H1 (cell line): ENCODE measurements at regions not wholly inside any gene's neighbourhood (a gene's known extent, or its start where the extent isn't known, plus 50 kb on each side); places are given as distances from the start of the nearest gene placed in this dataset.

ENCODE experiments used
- BACH1 ChIP-seq: IDR thresholded peaks from 2 replicates; pipeline ENCODE4 v1.6.1; 2012; ENCODE audit warnings: low read length, improper control_type of control experiment
- CTCF ChIP-seq, 3 experiments: IDR thresholded peaks; 1 replicate in 2 of 3; 2 replicates in 1 of 3; pipeline versions ENCODE4 v1.5.1 to v1.6.1; 2011; ENCODE audit warnings: low read length in 3 of 3, mild to moderate bottlenecking in 3 of 3, inconsistent platforms in 2 of 3, low read depth in 1 of 3, moderate library complexity in 1 of 3; ENCODE audit not compliant: insufficient read depth in 1 of 3; ENCODE audit errors: control extremely low read depth in 1 of 3
- EZH2 ChIP-seq: fragments of 200-600 bp; sonication (generic); IDR thresholded peaks from 2 replicates; pipeline ENCODE4 v1.7.1; 2012; ENCODE audit warnings: low read depth, mild to moderate bottlenecking, moderate library complexity, low read length, inconsistent platforms; ENCODE audit not compliant: severe bottlenecking
- MAFK ChIP-seq: IDR thresholded peaks from 2 replicates; pipeline ENCODE4 v1.6.1; 2012; ENCODE audit warnings: low read depth, mild to moderate bottlenecking, improper control_type of control experiment, low read length
- PHF8 ChIP-seq: fragments of 200-600 bp; sonication (generic); conservative IDR thresholded peaks from 2 replicates; pipeline ENCODE4 v1.7.1; 2012; ENCODE audit warnings: low read depth, mild to moderate bottlenecking, inconsistent platforms, low read length, moderate library complexity
- POLR2A ChIP-seq, 2 experiments: IDR thresholded peaks; 1 replicate in 1 of 2; 2 replicates in 1 of 2; pipeline ENCODE4 v1.6.1; 2011; ENCODE audit warnings: low read depth in 2 of 2, low read length in 2 of 2, mild to moderate bottlenecking in 2 of 2; ENCODE audit errors: control extremely low read depth in 1 of 2
- SP1 ChIP-seq: IDR thresholded peaks from 2 replicates; pipeline ENCODE4 v1.6.1; 2011; ENCODE audit warnings: low read depth, low read length
- SUZ12 ChIP-seq: fragments of 200-600 bp; sonication (generic); IDR thresholded peaks from 2 replicates; pipeline ENCODE4 v1.6.1; 2012; ENCODE audit warnings: mild to moderate bottlenecking, inconsistent platforms, low read length, moderate library complexity, mixed read lengths
- TAF1 ChIP-seq: IDR thresholded peaks from 2 replicates; pipeline ENCODE4 v1.6.1; 2011; ENCODE audit warnings: mild to moderate bottlenecking, low read depth, low read length
- TCF12 ChIP-seq: IDR thresholded peaks from 2 replicates; pipeline ENCODE4 v1.6.1; 2011; ENCODE audit warnings: low read depth, mild to moderate bottlenecking, low read length
- YY1 ChIP-seq: IDR thresholded peaks from 2 replicates; pipeline ENCODE4 v1.6.1; 2011; ENCODE audit warnings: low read depth, mild to moderate bottlenecking, low read length
- TF ChIP-seq, protein P1 (sequence below): IDR thresholded peaks from 2 replicates; pipeline ENCODE4 v1.6.1; 2011; ENCODE audit warnings: low read depth, mild to moderate bottlenecking, low read length; ENCODE audit not compliant: insufficient read depth
- TF ChIP-seq, protein P2 (sequence below): IDR thresholded peaks from 2 replicates; pipeline ENCODE4 v1.6.1; 2012; ENCODE audit warnings: low read length, inconsistent platforms

GRCh38 chr5:120919017-120919416, 454.9 kb downstream of the PRR16 start:
- TF ChIP-seq POLR2A (IDR thresholded peaks at IDR 0.05; ENCODE audit: control extremely low read depth in 1 of 2, low read depth in 2 of 2, low read length in 2 of 2) (no peak), CTCF (IDR thresholded peaks at IDR 0.05; ENCODE audit: control extremely low read depth in 1 of 3, insufficient read depth in 1 of 3, low read depth in 1 of 3, low read length in 3 of 3) (no peak), TCF12 (no peak), BACH1 (no peak), EZH2 (no peak), SP1 (no peak), MAFK (no peak), TAF1 (no peak), PHF8 (no peak), YY1 (no peak), SUZ12 (no peak)
- TF ChIP-seq, protein P1, sequence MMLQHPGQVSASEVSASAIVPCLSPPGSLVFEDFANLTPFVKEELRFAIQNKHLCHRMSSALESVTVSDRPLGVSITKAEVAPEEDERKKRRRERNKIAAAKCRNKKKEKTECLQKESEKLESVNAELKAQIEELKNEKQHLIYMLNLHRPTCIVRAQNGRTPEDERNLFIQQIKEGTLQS, result no peak
- TF ChIP-seq, protein P2, sequence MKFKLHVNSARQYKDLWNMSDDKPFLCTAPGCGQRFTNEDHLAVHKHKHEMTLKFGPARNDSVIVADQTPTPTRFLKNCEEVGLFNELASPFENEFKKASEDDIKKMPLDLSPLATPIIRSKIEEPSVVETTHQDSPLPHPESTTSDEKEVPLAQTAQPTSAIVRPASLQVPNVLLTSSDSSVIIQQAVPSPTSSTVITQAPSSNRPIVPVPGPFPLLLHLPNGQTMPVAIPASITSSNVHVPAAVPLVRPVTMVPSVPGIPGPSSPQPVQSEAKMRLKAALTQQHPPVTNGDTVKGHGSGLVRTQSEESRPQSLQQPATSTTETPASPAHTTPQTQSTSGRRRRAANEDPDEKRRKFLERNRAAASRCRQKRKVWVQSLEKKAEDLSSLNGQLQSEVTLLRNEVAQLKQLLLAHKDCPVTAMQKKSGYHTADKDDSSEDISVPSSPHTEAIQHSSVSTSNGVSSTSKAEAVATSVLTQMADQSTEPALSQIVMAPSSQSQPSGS, result no peak
